ENCODE measurements at regions not wholly inside any gene's neighbourhood (a gene's known extent, or its start where the extent isn't known, plus 50 kb on each side); places are given as distances from the start of the nearest gene placed in this dataset.

- DNase-seq, result no peak
- TF ChIP-seq POLR2A (IDR thresholded peaks at IDR 0.05) (no peak), CTCF (IDR thresholded peaks at IDR 0.05) (no peak)
- H3K27me3 ChIP-seq, result no peaks in the 10 kb centered on the region
- H3K36me3 ChIP-seq, result no peaks in the 10 kb centered on the region
- H3K4me3 ChIP-seq, result no peak overlapping the region
- no peak overlapping the region for H3K27ac ChIP-seq
- H3K9me3 ChIP-seq, result no peaks in the 10 kb centered on the region
- H3K4me1 ChIP-seq, result no peaks in the 10 kb centered on the region
Observed at GRCh38 chr2:47662552-47662951, 91.8 kb upstream of the KCNK12 start.

- peak in 1 of 3 donors; percentile 7 for DNase-seq
- Histone ChIP-seq H3K27ac (no peak overlapping the region), H3K4me1 (no peaks in the 10 kb centered on the region), H3K27me3 (no peaks in the 10 kb centered on the region), H3K9me3 (no peaks in the 10 kb centered on the region), H3K36me3 (no peaks in the 10 kb centered on the region), H3K4me3 (no peak overlapping the region)
- TF ChIP-seq CTCF (IDR thresholded peaks at IDR 0.05) (no peak), POLR2A (IDR thresholded peaks at IDR 0.05) (no peak)
Observed at GRCh38 chr2:47661310-47661709, 90.5 kb upstream of the KCNK12 start.

- Histone ChIP-seq H3K4me3 (no peak overlapping the region), H3K36me3 (no peaks in the 10 kb centered on the region), H3K27me3 (no peaks in the 10 kb centered on the region), H3K9me3 (no peaks in the 10 kb centered on the region), H3K27ac (no peak overlapping the region), H3K4me1 (no peaks in the 10 kb centered on the region)
- TF ChIP-seq POLR2A (IDR thresholded peaks at IDR 0.05) (no peak), CTCF (IDR thresholded peaks at IDR 0.05) (no peak)
- no peak for DNase-seq
Observed at GRCh38 chr2:47660168-47660567, 89.4 kb upstream of the KCNK12 start.

GRCh38 chr2:47658646-47659320 is 88.0 kb upstream of the KCNK12 start:
- H3K27me3 ChIP-seq, result no peaks in the 10 kb centered on the region
- TF ChIP-seq CTCF (IDR thresholded peaks at IDR 0.05), result no peak
- TF ChIP-seq POLR2A (IDR thresholded peaks at IDR 0.05), result no peak
- H3K4me3 ChIP-seq, result no peak overlapping the region
- no peaks in the 10 kb centered on the region for H3K36me3 ChIP-seq
- H3K4me1 ChIP-seq, result peaks cover 0 to 7% (median 2%) of the 10 kb centered on the region in 4 donors
- no peak for DNase-seq
- H3K27ac ChIP-seq, result no peak overlapping the region
- no peaks in the 10 kb centered on the region for H3K9me3 ChIP-seq

DNA sequence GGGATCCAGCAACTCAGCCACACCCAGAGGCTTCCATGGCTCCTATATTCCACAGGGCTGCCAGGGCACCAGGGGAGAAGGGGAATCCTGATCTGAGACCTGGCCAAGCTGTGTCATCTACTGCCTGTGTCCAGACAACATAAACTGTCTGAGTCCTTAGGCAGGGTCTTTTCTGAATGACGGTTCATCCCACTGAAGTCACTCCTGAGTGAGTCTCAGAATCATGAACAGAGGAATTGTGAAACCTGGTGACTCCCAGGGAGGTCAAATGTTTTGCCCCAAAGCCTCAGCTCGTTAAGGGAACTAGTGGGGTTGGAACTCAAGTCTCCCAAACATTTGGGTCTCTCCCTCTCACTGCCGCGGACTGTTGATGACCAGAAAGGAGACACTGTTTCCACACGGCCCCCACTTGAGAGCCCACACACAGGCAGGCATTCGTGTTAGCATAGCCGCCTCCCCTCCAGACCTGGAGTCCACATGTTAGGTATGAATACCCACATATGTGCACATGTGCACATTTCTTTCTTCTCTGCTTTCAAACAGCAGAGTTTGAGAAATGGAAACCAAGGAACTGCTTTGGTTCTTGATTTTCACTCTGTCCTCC is 87.2 kb upstream of the KCNK12 start:
- TF ChIP-seq POLR2A (IDR thresholded peaks at IDR 0.05), result no peak
- TF ChIP-seq CTCF (IDR thresholded peaks at IDR 0.05), result no peak
- Histone ChIP-seq H3K36me3 (no peaks in the 10 kb centered on the region), H3K4me3 (no peak overlapping the region), H3K27ac (no peak overlapping the region), H3K27me3 (no peaks in the 10 kb centered on the region), H3K9me3 (no peaks in the 10 kb centered on the region), H3K4me1 (peaks cover 0 to 7% (median 2%) of the 10 kb centered on the region in 4 donors)
- DNase-seq, result no peak
